AG09309 (cell line): ENCODE measurements at regions not wholly inside any gene's neighbourhood (a gene's known extent, or its start where the extent isn't known, plus 50 kb on each side); places are given as distances from the start of the nearest gene placed in this dataset.

Experiments used
- DNase-seq: peaks from one replicate; pipeline ENCODE4 v3.0.0-alpha.2; 2010; ENCODE audit warnings: low read depth
- H3K4me3 ChIP-seq: 2 replicates; pipeline ENCODE4 v1.5.1; 2011; ENCODE audit warnings: mild to moderate bottlenecking, low read depth, low read length, moderate library complexity; ENCODE audit not compliant: control insufficient read depth
- CTCF ChIP-seq: IDR thresholded peaks from 2 replicates; pipeline ENCODE4 v1.5.1; 2011; ENCODE audit warnings: mild to moderate bottlenecking, low read depth, low read length, inconsistent platforms; ENCODE audit not compliant: insufficient read depth, control insufficient read depth; ENCODE audit errors: missing control alignments

- DNase-seq, result no peak
- TF ChIP-seq CTCF, result no peak
- H3K4me3 ChIP-seq, result no peak overlapping the region
Measured at GRCh38 chr3:27927882-27928281, 205.8 kb upstream of the EOMES start.

- no peak for DNase-seq
- no peak overlapping the region for H3K4me3 ChIP-seq
- TF ChIP-seq CTCF, result no peak
Measured at GRCh38 chr3:27930052-27930602, 208.0 kb upstream of the EOMES start.

- no peak for TF ChIP-seq CTCF
- DNase-seq, result no peak
- H3K4me3 ChIP-seq, result no peak overlapping the region
Measured at GRCh38 chr3:27935492-27935891, 213.4 kb upstream of the EOMES start.

- DNase-seq, result no peak
- H3K4me3 ChIP-seq, result no peak overlapping the region
- no peak for TF ChIP-seq CTCF
Measured at GRCh38 chr3:27939521-27939920, 217.4 kb upstream of the EOMES start.

GRCh38 chr3:27939940-27940339, 217.8 kb upstream of the EOMES start:
- H3K4me3 ChIP-seq, result no peak overlapping the region
- DNase-seq, result no peak
- TF ChIP-seq CTCF, result no peak

GRCh38 chr3:27943106-27943505, 221.0 kb upstream of the EOMES start:
- DNase-seq, result no peak

More at GRCh38 chr3:27943106-27943505, 221.0 kb upstream of the EOMES start:
- H3K4me3 ChIP-seq, result no peak overlapping the region
- peak; percentile 56 for TF ChIP-seq CTCF
